A673 (cell line): ENCODE measurements at regions not wholly inside any gene's neighbourhood (a gene's known extent, or its start where the extent isn't known, plus 50 kb on each side); places are given as distances from the start of the nearest gene placed in this dataset.

Experiments used
- CTCF ChIP-seq: fragments of 300-800, 200-600 bp; sonication (generic); conservative IDR thresholded peaks from 2 replicates; pipeline ENCODE4 v1.5.1; 2017; ENCODE audit warnings: low read depth, mild to moderate bottlenecking, antibody characterized with exemption, low read length, moderate library complexity, mixed read lengths
- EZH2 ChIP-seq: fragments of 200-600 bp; sonication (generic); IDR thresholded peaks from 2 replicates; pipeline ENCODE4 v1.6.1; 2017; ENCODE audit warnings: borderline replicate concordance, low read depth, mild to moderate bottlenecking, mixed read lengths, antibody characterized with exemption, low read length; ENCODE audit not compliant: poor library complexity, severe bottlenecking

- TF ChIP-seq CTCF: no peak
- TF ChIP-seq EZH2: no peak
Measured at GRCh38 chr16:85229869-85230462, 117.7 kb upstream of the CIBAR2 start.
